ENCODE measurements at regions not wholly inside any gene's neighbourhood (a gene's known extent, or its start where the extent isn't known, plus 50 kb on each side); places are given as distances from the start of the nearest gene placed in this dataset.

DNA sequence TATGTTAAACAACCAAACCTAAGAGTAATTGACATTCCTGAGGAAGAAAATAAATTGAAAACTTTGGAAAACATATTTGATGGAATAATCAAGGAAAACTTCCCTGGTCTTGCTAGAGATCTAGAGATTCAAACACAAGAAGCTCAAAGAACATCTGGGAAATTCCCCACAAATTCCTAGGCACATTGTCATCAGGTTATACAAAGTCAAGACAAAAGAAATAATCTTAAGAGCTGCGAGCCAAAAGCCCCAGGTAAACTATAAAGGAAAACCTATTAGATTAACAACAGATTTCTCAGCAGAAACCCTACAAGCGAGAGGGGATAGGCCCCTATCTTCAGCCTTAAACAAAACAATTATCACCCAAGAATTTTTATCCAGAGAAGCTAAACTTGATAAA lies 1082.0 kb upstream of the IGFBP7 start:
- DNase-seq (ENCODE audit: low read depth, low spot score): no peak
- Mint-ChIP-seq H3K27me3 (ENCODE audit: low read depth) (no peaks in the 10 kb centered on the region), H3K27ac (ENCODE audit: unreplicated experiment) (no peak overlapping the region), H3K9me3 (no peaks in the 10 kb centered on the region), H3K36me3 (ENCODE audit: low read depth) (no peaks in the 10 kb centered on the region), H3K4me1 (no peaks in the 10 kb centered on the region), H3K4me3 (no peak overlapping the region)
- TF ChIP-seq, protein P1, sequence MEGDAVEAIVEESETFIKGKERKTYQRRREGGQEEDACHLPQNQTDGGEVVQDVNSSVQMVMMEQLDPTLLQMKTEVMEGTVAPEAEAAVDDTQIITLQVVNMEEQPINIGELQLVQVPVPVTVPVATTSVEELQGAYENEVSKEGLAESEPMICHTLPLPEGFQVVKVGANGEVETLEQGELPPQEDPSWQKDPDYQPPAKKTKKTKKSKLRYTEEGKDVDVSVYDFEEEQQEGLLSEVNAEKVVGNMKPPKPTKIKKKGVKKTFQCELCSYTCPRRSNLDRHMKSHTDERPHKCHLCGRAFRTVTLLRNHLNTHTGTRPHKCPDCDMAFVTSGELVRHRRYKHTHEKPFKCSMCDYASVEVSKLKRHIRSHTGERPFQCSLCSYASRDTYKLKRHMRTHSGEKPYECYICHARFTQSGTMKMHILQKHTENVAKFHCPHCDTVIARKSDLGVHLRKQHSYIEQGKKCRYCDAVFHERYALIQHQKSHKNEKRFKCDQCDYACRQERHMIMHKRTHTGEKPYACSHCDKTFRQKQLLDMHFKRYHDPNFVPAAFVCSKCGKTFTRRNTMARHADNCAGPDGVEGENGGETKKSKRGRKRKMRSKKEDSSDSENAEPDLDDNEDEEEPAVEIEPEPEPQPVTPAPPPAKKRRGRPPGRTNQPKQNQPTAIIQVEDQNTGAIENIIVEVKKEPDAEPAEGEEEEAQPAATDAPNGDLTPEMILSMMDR (conservative IDR thresholded peaks at IDR 0.05): no peak

DNA sequence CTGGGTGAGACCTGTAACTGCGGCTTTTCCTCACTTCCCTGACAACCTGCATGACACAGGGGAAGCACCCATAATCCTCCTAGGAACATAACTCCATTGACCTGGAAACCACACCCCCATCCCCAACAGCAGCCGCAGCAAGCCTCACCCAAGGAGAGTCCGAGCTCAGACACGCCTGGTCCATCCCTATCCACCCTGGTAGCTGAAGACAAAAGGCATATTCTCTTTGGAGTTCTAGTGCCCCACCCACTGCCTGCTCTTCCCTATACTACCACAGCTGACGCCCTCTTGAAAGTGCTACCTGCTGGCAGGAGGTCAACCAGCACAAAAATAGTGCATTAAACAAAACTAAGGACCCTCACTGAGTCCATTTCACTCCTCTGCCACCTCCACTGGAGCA lies 1080.9 kb upstream of the IGFBP7 start:
- TF ChIP-seq, protein P1 (conservative IDR thresholded peaks at IDR 0.05): no peak
- no peak overlapping the region for H3K4me3 Mint-ChIP-seq
- H3K27ac Mint-ChIP-seq (ENCODE audit: unreplicated experiment): no peak overlapping the region
- no peaks in the 10 kb centered on the region for H3K9me3 Mint-ChIP-seq
- H3K27me3 Mint-ChIP-seq (ENCODE audit: low read depth): no peaks in the 10 kb centered on the region
- DNase-seq (ENCODE audit: low read depth, low spot score): no peak
- no peaks in the 10 kb centered on the region for H3K36me3 Mint-ChIP-seq (ENCODE audit: low read depth)
- H3K4me1 Mint-ChIP-seq: no peaks in the 10 kb centered on the region

DNA sequence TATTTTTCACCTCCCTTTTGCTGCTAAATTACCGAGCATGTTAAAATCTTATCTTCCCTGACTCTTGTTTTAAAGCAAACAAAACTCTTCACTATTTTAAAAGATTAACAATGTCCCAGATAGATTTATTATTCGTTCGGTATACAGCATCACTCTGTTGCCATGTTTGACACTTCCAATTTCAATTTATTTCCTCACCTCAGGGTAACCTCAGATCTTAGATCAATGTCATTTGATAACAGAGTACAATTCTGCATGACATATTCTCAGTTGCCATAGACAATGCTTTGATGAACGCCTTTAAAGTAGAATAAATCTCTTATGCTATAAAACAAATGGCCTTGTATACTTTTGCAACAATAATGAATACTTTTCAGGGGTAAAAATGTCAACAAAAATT lies 1078.1 kb upstream of the IGFBP7 start:
- no peak overlapping the region for H3K4me3 Mint-ChIP-seq
- no peaks in the 10 kb centered on the region for H3K27me3 Mint-ChIP-seq (ENCODE audit: low read depth)
- TF ChIP-seq, protein P1 (conservative IDR thresholded peaks at IDR 0.05): no peak
- H3K36me3 Mint-ChIP-seq (ENCODE audit: low read depth): no peaks in the 10 kb centered on the region
- no peaks in the 10 kb centered on the region for H3K4me1 Mint-ChIP-seq
- no peak overlapping the region for H3K27ac Mint-ChIP-seq (ENCODE audit: unreplicated experiment)
- DNase-seq (ENCODE audit: low read depth, low spot score): no peak
- peaks cover 3% of the 10 kb centered on the region for H3K9me3 Mint-ChIP-seq

DNA sequence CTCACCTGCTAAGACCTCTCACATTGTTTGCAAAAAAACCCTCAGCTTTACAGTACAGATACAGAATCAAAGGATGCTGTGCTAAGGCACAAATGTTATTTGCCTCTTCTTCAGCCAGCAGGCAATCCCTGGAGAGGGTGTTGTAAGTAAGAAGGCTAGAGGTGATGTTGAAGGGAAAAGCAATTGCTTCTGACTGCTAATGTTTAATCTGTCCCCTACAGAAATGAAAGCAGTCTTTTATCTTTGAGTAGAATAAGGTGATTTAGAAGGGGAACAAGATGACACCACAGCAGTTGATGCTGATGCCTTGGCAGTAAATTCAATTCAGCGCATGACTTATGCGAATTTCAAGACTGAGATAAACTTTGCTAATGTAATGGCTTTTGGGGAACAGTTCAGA lies 1064.8 kb upstream of the IGFBP7 start:
- peaks cover 2% of the 10 kb centered on the region for H3K9me3 Mint-ChIP-seq
- no peak overlapping the region for H3K4me3 Mint-ChIP-seq
- no peaks in the 10 kb centered on the region for H3K4me1 Mint-ChIP-seq
- H3K27me3 Mint-ChIP-seq (ENCODE audit: low read depth): no peaks in the 10 kb centered on the region
- TF ChIP-seq, protein P1 (conservative IDR thresholded peaks at IDR 0.05): no peak
- no peaks in the 10 kb centered on the region for H3K36me3 Mint-ChIP-seq (ENCODE audit: low read depth)
- no peak overlapping the region for H3K27ac Mint-ChIP-seq (ENCODE audit: unreplicated experiment)
- DNase-seq (ENCODE audit: low read depth, low spot score): no peak

DNA sequence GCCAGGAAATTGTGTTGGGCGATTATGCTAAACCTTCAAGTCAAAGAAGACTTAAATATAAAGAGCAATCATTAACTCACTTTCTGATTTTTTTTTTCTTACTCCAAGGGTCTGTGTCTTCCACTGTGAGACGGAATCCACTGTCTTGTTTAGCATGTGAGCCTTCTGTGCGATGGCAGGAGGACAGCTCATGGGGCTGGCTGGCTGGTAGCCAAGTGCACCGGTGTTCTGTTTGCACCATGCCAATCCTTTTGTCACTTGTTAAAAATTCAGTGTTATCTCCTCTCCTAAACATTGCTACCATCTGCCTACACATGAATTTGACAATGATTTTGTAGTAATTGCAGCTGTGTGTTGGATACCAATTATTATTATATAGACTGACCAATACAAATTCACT lies 1056.3 kb upstream of the IGFBP7 start:
- TF ChIP-seq, protein P1 (conservative IDR thresholded peaks at IDR 0.05): no peak
- Mint-ChIP-seq H3K27me3 (ENCODE audit: low read depth) (no peaks in the 10 kb centered on the region), H3K4me3 (no peak overlapping the region), H3K36me3 (ENCODE audit: low read depth) (no peaks in the 10 kb centered on the region), H3K27ac (ENCODE audit: unreplicated experiment) (no peak overlapping the region), H3K9me3 (peaks cover 3% of the 10 kb centered on the region), H3K4me1 (no peaks in the 10 kb centered on the region)
- no peak for DNase-seq (ENCODE audit: low read depth, low spot score)

DNA sequence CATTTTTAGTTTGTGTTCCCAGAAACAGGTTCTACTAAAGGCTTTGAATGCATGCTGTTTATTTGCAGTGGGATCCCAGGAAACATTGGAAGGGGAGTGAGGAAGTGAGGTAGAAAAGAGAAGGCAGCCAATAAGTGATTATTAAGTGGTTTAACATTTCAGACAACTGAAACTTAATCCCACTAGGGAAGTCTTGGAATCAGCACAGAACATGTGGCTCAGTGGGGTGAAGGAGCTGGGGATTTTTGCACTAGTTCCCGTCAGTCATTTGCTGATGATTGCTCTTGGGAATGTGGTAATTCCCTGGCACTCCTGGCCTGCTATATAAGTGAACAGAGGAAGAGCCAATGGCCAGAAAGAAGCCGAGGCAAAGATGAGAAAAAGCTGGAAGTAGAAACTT lies 1053.0 kb upstream of the IGFBP7 start:
- TF ChIP-seq, protein P1 (conservative IDR thresholded peaks at IDR 0.05): no peak
- Mint-ChIP-seq H3K9me3 (no peaks in the 10 kb centered on the region), H3K36me3 (ENCODE audit: low read depth) (no peaks in the 10 kb centered on the region), H3K27ac (ENCODE audit: unreplicated experiment) (no peak overlapping the region), H3K27me3 (ENCODE audit: low read depth) (no peaks in the 10 kb centered on the region), H3K4me1 (no peaks in the 10 kb centered on the region), H3K4me3 (no peak overlapping the region)
- no peak for DNase-seq (ENCODE audit: low read depth, low spot score)

Measured in neural crest cell (in vitro differentiated cells).